ENCODE measurements at regions not wholly inside any gene's neighbourhood (a gene's known extent, or its start where the extent isn't known, plus 50 kb on each side); places are given as distances from the start of the nearest gene placed in this dataset.

DNA sequence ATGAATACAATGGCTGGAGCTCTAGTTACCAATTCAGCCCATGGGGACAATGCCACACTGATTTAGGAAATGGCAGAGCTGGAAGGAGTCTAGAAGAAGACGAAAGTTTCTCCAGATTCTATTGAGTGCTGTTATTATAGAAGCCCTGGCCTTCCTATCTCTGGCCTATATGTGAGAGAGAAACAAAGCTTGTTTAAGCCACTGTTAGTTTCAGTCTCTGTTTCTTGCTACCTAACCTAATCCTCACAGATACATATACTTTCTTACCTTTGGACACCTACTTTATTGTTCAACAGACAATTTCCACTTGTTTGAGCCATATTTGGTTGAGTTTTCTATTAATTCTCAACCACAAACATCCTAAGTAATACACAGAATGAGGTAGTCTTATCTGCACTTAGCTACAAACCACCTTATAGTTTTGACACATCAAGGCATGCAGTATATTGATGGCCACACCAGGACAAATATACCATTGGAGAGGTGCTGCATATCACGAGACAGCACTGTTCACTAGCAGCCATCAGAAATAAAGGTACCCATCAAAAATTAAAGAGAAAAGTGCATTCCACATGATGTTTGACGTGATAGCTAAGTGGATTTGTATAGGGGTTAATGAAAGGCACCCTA, 190.2 kb downstream of the SMIM20 start:
- H3K4me1 ChIP-seq (ENCODE audit: control insufficient read depth, insufficient read depth, low read depth, low read length) = peaks cover 1% of the 10 kb centered on the region
- no peaks in the 10 kb centered on the region for H3K36me3 ChIP-seq (ENCODE audit: control insufficient read depth in 1 of 2, insufficient read depth in 2 of 2, low read depth in 1 of 2, low read length in 2 of 2)
- H3K9ac ChIP-seq (ENCODE audit: low read length) = no peak overlapping the region
- no peak overlapping the region for H3K4me2 ChIP-seq (ENCODE audit: low read length, poor library complexity, severe bottlenecking)
- no peak overlapping the region for H3K4ac ChIP-seq (ENCODE audit: low read depth in 1 of 2, low read length in 2 of 2)
- H3K4me3 ChIP-seq (ENCODE audit: insufficient read depth in 1 of 2, low read depth in 1 of 2, low read length in 2 of 2) = no peak overlapping the region
- H2BK12ac ChIP-seq (ENCODE audit: low read length in 2 of 2) = no peak overlapping the region
- no peaks in the 10 kb centered on the region for H3K27me3 ChIP-seq (ENCODE audit: control insufficient read depth in 1 of 2, insufficient read depth in 1 of 2, low read length in 2 of 2)
- H2AK5ac ChIP-seq (ENCODE audit: low read length, severe bottlenecking) = no peak overlapping the region
- no peak overlapping the region for H2BK15ac ChIP-seq (ENCODE audit: low read depth, poor library complexity, severe bottlenecking)
- H3K23ac ChIP-seq (ENCODE audit: low read length in 2 of 2) = no peak overlapping the region
- no peak overlapping the region for H4K91ac ChIP-seq (ENCODE audit: low read length)
- H2BK5ac ChIP-seq (ENCODE audit: low read depth, low read length, poor library complexity, severe bottlenecking) = no peak overlapping the region
- no peak overlapping the region for H3K18ac ChIP-seq (ENCODE audit: low read depth in 1 of 2, low read length in 2 of 2)
- no peak overlapping the region for H4K8ac ChIP-seq (ENCODE audit: low read length)
- peaks cover 22% of the 10 kb centered on the region for H3K9me3 ChIP-seq (ENCODE audit: control insufficient read depth, low read length)
- 72% methylated on average over 3 of the region's 3 CpGs for WGBS
- no peak for DNase-seq
- no peaks in the 10 kb centered on the region for H3K79me1 ChIP-seq (replicated peaks; ENCODE audit: low read length, poor library complexity, severe bottlenecking)
- H3K27ac ChIP-seq (ENCODE audit: low read length, poor library complexity, severe bottlenecking) = no peak overlapping the region
- no peak overlapping the region for H2BK120ac ChIP-seq (ENCODE audit: low read depth, low read length)
- no peak overlapping the region for H2AFZ ChIP-seq (ENCODE audit: low read depth, low read length)
- no peak overlapping the region for H3K14ac ChIP-seq (ENCODE audit: low read length in 2 of 2)

- peaks cover 19% of the 10 kb centered on the region for H3K9me3 ChIP-seq (ENCODE audit: control insufficient read depth, low read length)
- no peak overlapping the region for H2BK15ac ChIP-seq (ENCODE audit: low read depth, poor library complexity, severe bottlenecking)
- H2BK5ac ChIP-seq (ENCODE audit: low read depth, low read length, poor library complexity, severe bottlenecking) = no peak overlapping the region
- no peak for DNase-seq
- 92% methylated on average over 2 of the region's 2 CpGs for WGBS
- no peak overlapping the region for H4K91ac ChIP-seq (ENCODE audit: low read length)
- no peak overlapping the region for H4K8ac ChIP-seq (ENCODE audit: low read length)
- no peak overlapping the region for H3K4ac ChIP-seq (ENCODE audit: low read depth in 1 of 2, low read length in 2 of 2)
- H3K27ac ChIP-seq (ENCODE audit: low read length, poor library complexity, severe bottlenecking) = no peak overlapping the region
- H3K4me2 ChIP-seq (ENCODE audit: low read length, poor library complexity, severe bottlenecking) = no peak overlapping the region
- H3K18ac ChIP-seq (ENCODE audit: low read depth in 1 of 2, low read length in 2 of 2) = no peak overlapping the region
- no peaks in the 10 kb centered on the region for H3K79me1 ChIP-seq (replicated peaks; ENCODE audit: low read length, poor library complexity, severe bottlenecking)
- peaks cover 1% of the 10 kb centered on the region for H3K4me1 ChIP-seq (ENCODE audit: control insufficient read depth, insufficient read depth, low read depth, low read length)
- peak overlapping the region; percentile 66 for H3K9ac ChIP-seq (ENCODE audit: low read length)
- no peak overlapping the region for H2AK5ac ChIP-seq (ENCODE audit: low read length, severe bottlenecking)
- H2BK120ac ChIP-seq (ENCODE audit: low read depth, low read length) = no peak overlapping the region
- H2AFZ ChIP-seq (ENCODE audit: low read depth, low read length) = no peak overlapping the region
- no peak overlapping the region for H3K14ac ChIP-seq (ENCODE audit: low read length in 2 of 2)
- no peak overlapping the region for H3K23ac ChIP-seq (ENCODE audit: low read length in 2 of 2)
- no peaks in the 10 kb centered on the region for H3K27me3 ChIP-seq (ENCODE audit: control insufficient read depth in 1 of 2, insufficient read depth in 1 of 2, low read length in 2 of 2)
- no peaks in the 10 kb centered on the region for H3K36me3 ChIP-seq (ENCODE audit: control insufficient read depth in 1 of 2, insufficient read depth in 2 of 2, low read depth in 1 of 2, low read length in 2 of 2)
- H3K4me3 ChIP-seq (ENCODE audit: insufficient read depth in 1 of 2, low read depth in 1 of 2, low read length in 2 of 2) = no peak overlapping the region
- no peak overlapping the region for H2BK12ac ChIP-seq (ENCODE audit: low read length in 2 of 2)
Observed at GRCh38 chr4:26105337-26105736, 191.3 kb downstream of the SMIM20 start.

DNA sequence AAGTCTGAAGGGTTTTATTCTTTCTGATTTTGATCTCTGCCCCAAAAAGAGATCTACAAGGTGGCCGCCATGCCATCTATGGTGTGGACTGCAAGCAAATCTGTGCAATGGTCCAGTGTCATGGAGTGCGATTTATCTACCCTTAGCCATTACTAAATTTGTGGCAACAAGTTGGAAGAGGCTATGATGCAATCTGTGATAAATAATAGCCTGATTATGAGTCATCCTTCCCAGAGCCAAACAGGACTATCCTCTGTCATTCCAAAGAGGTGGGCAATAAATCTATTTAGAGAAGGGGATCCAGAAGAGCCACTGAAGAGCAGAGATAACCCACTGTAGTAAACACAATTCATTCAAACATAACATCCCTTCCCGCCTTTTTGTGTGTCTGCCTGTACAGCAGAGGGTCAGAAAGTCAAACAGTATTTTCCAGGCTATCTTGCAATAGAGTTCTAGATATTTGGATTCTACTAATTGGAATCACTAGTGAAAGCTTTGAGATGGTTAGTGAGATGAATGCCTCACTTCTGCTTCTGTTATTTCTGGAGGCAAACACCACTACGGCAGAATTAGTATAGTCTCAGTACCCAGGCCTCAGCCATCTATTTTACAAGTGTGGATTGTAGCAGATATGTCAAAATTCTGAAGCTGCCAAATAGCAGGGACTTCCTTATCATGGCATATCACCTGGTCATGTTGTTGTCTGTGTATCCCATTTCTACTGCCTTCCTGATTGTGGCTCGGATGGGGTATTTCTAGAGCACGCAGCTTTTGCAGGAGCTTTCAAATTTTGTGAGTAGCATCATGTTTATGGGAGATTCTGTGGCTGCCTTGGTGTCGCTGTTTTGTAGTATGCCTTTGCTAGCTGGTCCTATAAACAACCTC, 192.0 kb downstream of the SMIM20 start:
- 71% methylated on average over 6 of the region's 7 CpGs for WGBS
- no peak overlapping the region for H2AFZ ChIP-seq (ENCODE audit: low read depth, low read length)

DNA sequence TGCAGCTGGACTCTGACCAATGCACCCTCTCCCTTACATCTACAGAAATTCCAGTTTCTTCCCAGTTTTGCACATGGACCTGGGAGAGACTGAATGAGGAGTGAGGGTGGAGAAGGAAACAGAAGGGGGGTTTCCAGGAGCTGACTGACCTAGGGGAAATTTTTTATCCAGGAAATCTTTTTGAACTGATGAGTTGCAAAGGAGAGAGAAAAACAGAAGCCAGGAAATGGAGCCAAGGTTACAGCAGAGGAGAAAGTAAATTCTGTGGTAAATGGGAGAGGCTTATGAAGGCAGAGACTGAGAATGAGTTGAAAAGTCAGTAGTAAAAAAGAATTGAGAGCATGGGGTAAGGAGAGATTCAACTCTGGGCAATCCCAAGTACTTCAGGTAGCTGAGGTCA, 192.8 kb downstream of the SMIM20 start:
- Histone ChIP-seq H3K4ac (ENCODE audit: low read depth in 1 of 2, low read length in 2 of 2) (no peak overlapping the region), H3K9me3 (ENCODE audit: control insufficient read depth, low read length) (peaks cover 34% of the 10 kb centered on the region), H2BK120ac (ENCODE audit: low read depth, low read length) (no peak overlapping the region), H2AK5ac (ENCODE audit: low read length, severe bottlenecking) (no peak overlapping the region), H3K18ac (ENCODE audit: low read depth in 1 of 2, low read length in 2 of 2) (no peak overlapping the region), H3K27ac (ENCODE audit: low read length, poor library complexity, severe bottlenecking) (no peak overlapping the region), H2BK5ac (ENCODE audit: low read depth, low read length, poor library complexity, severe bottlenecking) (no peak overlapping the region), H3K36me3 (ENCODE audit: control insufficient read depth in 1 of 2, insufficient read depth in 2 of 2, low read depth in 1 of 2, low read length in 2 of 2) (peaks cover 0 to 2% of the 10 kb centered on the region in 2 experiments), H3K9ac (ENCODE audit: low read length) (peak overlapping the region; percentile 66), H3K79me1 (replicated peaks; ENCODE audit: low read length, poor library complexity, severe bottlenecking) (no peaks in the 10 kb centered on the region), H3K27me3 (ENCODE audit: control insufficient read depth in 1 of 2, insufficient read depth in 1 of 2, low read length in 2 of 2) (no peaks in the 10 kb centered on the region), H3K14ac (ENCODE audit: low read length in 2 of 2) (no peak overlapping the region), H3K23ac (ENCODE audit: low read length in 2 of 2) (no peak overlapping the region), H4K91ac (ENCODE audit: low read length) (no peak overlapping the region), H2AFZ (ENCODE audit: low read depth, low read length) (no peak overlapping the region), H3K4me3 (ENCODE audit: insufficient read depth in 1 of 2, low read depth in 1 of 2, low read length in 2 of 2) (peak overlapping the region in 1 of 2 experiments; percentile 14), H4K8ac (ENCODE audit: low read length) (no peak overlapping the region), H3K4me1 (ENCODE audit: control insufficient read depth, insufficient read depth, low read depth, low read length) (peaks cover 1% of the 10 kb centered on the region), H3K4me2 (ENCODE audit: low read length, poor library complexity, severe bottlenecking) (no peak overlapping the region), H2BK15ac (ENCODE audit: low read depth, poor library complexity, severe bottlenecking) (no peak overlapping the region), H2BK12ac (ENCODE audit: low read length in 2 of 2) (no peak overlapping the region)
- DNase-seq = no peak

More for the DNA sequence above, 192.0 kb downstream of the SMIM20 start:
- Histone ChIP-seq H2AK5ac (ENCODE audit: low read length, severe bottlenecking) (no peak overlapping the region), H4K8ac (ENCODE audit: low read length) (no peak overlapping the region), H2BK12ac (ENCODE audit: low read length in 2 of 2) (no peak overlapping the region), H3K14ac (ENCODE audit: low read length in 2 of 2) (no peak overlapping the region), H3K9ac (ENCODE audit: low read length) (peak overlapping the region; percentile 66), H2BK15ac (ENCODE audit: low read depth, poor library complexity, severe bottlenecking) (no peak overlapping the region), H3K27ac (ENCODE audit: low read length, poor library complexity, severe bottlenecking) (no peak overlapping the region), H4K91ac (ENCODE audit: low read length) (no peak overlapping the region), H3K79me1 (replicated peaks; ENCODE audit: low read length, poor library complexity, severe bottlenecking) (no peaks in the 10 kb centered on the region), H3K18ac (ENCODE audit: low read depth in 1 of 2, low read length in 2 of 2) (no peak overlapping the region), H3K4ac (ENCODE audit: low read depth in 1 of 2, low read length in 2 of 2) (no peak overlapping the region), H3K4me1 (ENCODE audit: control insufficient read depth, insufficient read depth, low read depth, low read length) (peaks cover 1% of the 10 kb centered on the region), H3K27me3 (ENCODE audit: control insufficient read depth in 1 of 2, insufficient read depth in 1 of 2, low read length in 2 of 2) (no peaks in the 10 kb centered on the region), H3K4me2 (ENCODE audit: low read length, poor library complexity, severe bottlenecking) (no peak overlapping the region), H3K4me3 (ENCODE audit: insufficient read depth in 1 of 2, low read depth in 1 of 2, low read length in 2 of 2) (peak overlapping the region in 1 of 2 experiments; percentile 51), H3K23ac (ENCODE audit: low read length in 2 of 2) (no peak overlapping the region), H2BK120ac (ENCODE audit: low read depth, low read length) (no peak overlapping the region), H3K36me3 (ENCODE audit: control insufficient read depth in 1 of 2, insufficient read depth in 2 of 2, low read depth in 1 of 2, low read length in 2 of 2) (no peaks in the 10 kb centered on the region), H2BK5ac (ENCODE audit: low read depth, low read length, poor library complexity, severe bottlenecking) (no peak overlapping the region), H3K9me3 (ENCODE audit: control insufficient read depth, low read length) (peaks cover 26% of the 10 kb centered on the region)
- peak; percentile 65 for DNase-seq
